SK-N-SH (cell line): ENCODE measurements at regions not wholly inside any gene's neighbourhood (a gene's known extent, or its start where the extent isn't known, plus 50 kb on each side); places are given as distances from the start of the nearest gene placed in this dataset.

Source experiments
- CTCF ChIA-PET: fragments of 300-600, 350-600 bp; formaldehyde crosslinking; extraction: SDS; loops from one replicate; lab custom pipeline; 2021; lab: Yijun Ruan, JAX
- POLR2A ChIA-PET: fragments of 350-600 bp; sonication (Branson Sonifier 250); formaldehyde crosslinking; extraction: SDS; loops from one replicate; lab custom pipeline; 2020; ENCODE audit warnings: antibody characterized with exemption, inconsistent platforms; lab: Yijun Ruan, JAX
- DNase-seq: peaks from one replicate; pipeline ENCODE4 v3.0.0; 2012
- H2AFZ ChIP-seq: fragments of 200-600 bp; sonication (generic); 2 replicates; pipeline ENCODE4 v1.8.1; 2016; ENCODE audit warnings: antibody characterized with exemption, mild to moderate bottlenecking, low read depth
- H3F3A ChIP-seq: fragments of 200-600 bp; sonication (generic); replicated peaks from 2 replicates; pipeline ENCODE3; 2016; ENCODE audit warnings: antibody characterized with exemption, mild to moderate bottlenecking; ENCODE audit not compliant: insufficient read depth
- H3K27ac ChIP-seq, 2 experiments: fragments of 200-500 bp in 1 of 2; fragments of 200-600 bp in 1 of 2; sonication (Bioruptor generic) in 1 of 2; sonication (generic), shearing (Covaris generic) in 1 of 2; 2 replicates each; pipeline versions ENCODE4 v1.5.1 to v1.6.1; 2014 to 2016; ENCODE audit warnings: low read depth in 2 of 2, inconsistent platforms in 1 of 2, low read length in 1 of 2, mild to moderate bottlenecking in 1 of 2, mixed read lengths in 1 of 2
- H3K27me3 ChIP-seq: fragments of 200-600 bp; sonication (generic), shearing (Covaris generic); 2 replicates; pipeline ENCODE4 v1.6.1; 2016; ENCODE audit warnings: mixed run types; ENCODE audit not compliant: insufficient read depth
- H3K36me3 ChIP-seq, 2 experiments: fragments of 200-500 bp in 1 of 2; fragments of 200-600 bp in 1 of 2; sonication (Bioruptor generic) in 1 of 2; sonication (generic) in 1 of 2; replicated peaks in 1 of 2; 2 replicates each; pipeline versions ENCODE3 to v1.5.1; 2014 to 2016; ENCODE audit warnings: low read length in 1 of 2, mild to moderate bottlenecking in 1 of 2; ENCODE audit not compliant: insufficient read depth in 2 of 2, control insufficient read depth in 1 of 2
- H3K4me1 ChIP-seq, 2 experiments: fragments of 200-500 bp in 1 of 2; fragments of 200-600 bp in 1 of 2; sonication (Bioruptor generic) in 1 of 2; sonication (generic), shearing (Covaris generic) in 1 of 2; 2 replicates each; pipeline versions ENCODE4 v1.5.1 to v1.6.1; 2014 to 2016; ENCODE audit warnings: low read depth in 1 of 2, low read length in 1 of 2, mixed run types in 1 of 2; ENCODE audit not compliant: insufficient read depth in 2 of 2, control insufficient read depth in 1 of 2
- H3K4me2 ChIP-seq: fragments of 200-600 bp; sonication (generic), shearing (Covaris generic); 2 replicates; pipeline ENCODE4 v1.6.1; 2017; ENCODE audit warnings: mixed run types
- H3K4me3 ChIP-seq, 2 experiments: fragments of 200-500 bp in 1 of 2; fragments of 200-600 bp in 1 of 2; sonication (Bioruptor generic) in 1 of 2; sonication (generic), shearing (Covaris generic) in 1 of 2; 2 replicates each; pipeline versions ENCODE4 v1.5.1 to v1.8.1; 2014 to 2016; ENCODE audit warnings: low read depth in 2 of 2, inconsistent platforms in 1 of 2, low read length in 1 of 2, mild to moderate bottlenecking in 1 of 2, mixed read lengths in 1 of 2, moderate library complexity in 1 of 2
- H3K79me2 ChIP-seq: fragments of 200-600 bp; sonication (generic); 2 replicates; pipeline ENCODE4 v1.8.1; 2017; ENCODE audit warnings: mild to moderate bottlenecking; ENCODE audit not compliant: insufficient read depth
- H3K9ac ChIP-seq: fragments of 200-600 bp; sonication (generic); 2 replicates; pipeline ENCODE4 v1.6.1; 2017; ENCODE audit warnings: mixed run types
- H3K9me2 ChIP-seq: fragments of 200-600 bp; sonication (generic); 2 replicates; pipeline ENCODE4 v1.6.1; 2017; ENCODE audit warnings: mixed run types
- H3K9me3 ChIP-seq: fragments of 200-600 bp; sonication (generic); 2 replicates; pipeline ENCODE4 v1.6.1; 2017; ENCODE audit warnings: mixed run types, mild to moderate bottlenecking, moderate library complexity
- H4K20me1 ChIP-seq: fragments of 200-600 bp; sonication (generic); 2 replicates; pipeline ENCODE4 v1.6.1; 2017; ENCODE audit warnings: mild to moderate bottlenecking, mixed run types; ENCODE audit not compliant: insufficient read depth
- EZH2phosphoT487 ChIP-seq: fragments of 200-600 bp; sonication (generic); IDR thresholded peaks from 2 replicates; pipeline ENCODE4 v1.6.1; 2017; ENCODE audit warnings: low read depth, mixed run types, mild to moderate bottlenecking, antibody characterized with exemption, moderate library complexity, borderline replicate concordance
- FOSL2 ChIP-seq: IDR thresholded peaks from 2 replicates; pipeline ENCODE4 v1.4.0; 2012; ENCODE audit warnings: low read depth, mild to moderate bottlenecking, moderate library complexity, borderline replicate concordance
- FOXM1 ChIP-seq: IDR thresholded peaks from 2 replicates; pipeline ENCODE4 v1.4.0; 2012; ENCODE audit warnings: low read depth, mild to moderate bottlenecking
- GABPA ChIP-seq: IDR thresholded peaks from 2 replicates; pipeline ENCODE4 v1.4.0; 2012; ENCODE audit warnings: low read depth, mild to moderate bottlenecking
- GATA2 ChIP-seq: sonication (generic); formaldehyde crosslinking; IDR thresholded peaks from 2 replicates; pipeline ENCODE4 v1.5.0; 2020; ENCODE audit warnings: mild to moderate bottlenecking, missing genetic modification reagents
- MEF2A ChIP-seq: IDR thresholded peaks from 2 replicates; pipeline ENCODE4 v1.4.0; 2012; ENCODE audit warnings: low read depth, borderline replicate concordance
- MXI1 ChIP-seq: IDR thresholded peaks from 2 replicates; pipeline ENCODE4 v1.6.1; 2012; ENCODE audit warnings: mild to moderate bottlenecking, low read depth, low read length, improper control_type of control experiment
- NFIC ChIP-seq: IDR thresholded peaks from 2 replicates; pipeline ENCODE4 v1.4.0; 2012; ENCODE audit warnings: borderline replicate concordance
- RAD21 ChIP-seq: IDR thresholded peaks from 2 replicates; pipeline ENCODE4 v1.6.1; 2012; ENCODE audit warnings: mild to moderate bottlenecking, low read length
- RXRA ChIP-seq: IDR thresholded peaks from 2 replicates; pipeline ENCODE4 v1.4.0; 2012; ENCODE audit warnings: low read depth, mild to moderate bottlenecking, borderline replicate concordance
- SIN3A ChIP-seq: IDR thresholded peaks from 2 replicates; pipeline ENCODE4 v1.6.1; 2012; ENCODE audit warnings: low read depth, mild to moderate bottlenecking, low read length, moderate library complexity, borderline replicate concordance
- SMC3 ChIP-seq: IDR thresholded peaks from 2 replicates; pipeline ENCODE4 v1.6.1; 2012; ENCODE audit warnings: low read depth, low read length, improper control_type of control experiment
- TAF1 ChIP-seq: IDR thresholded peaks from 2 replicates; pipeline ENCODE4 v1.6.1; 2012; ENCODE audit warnings: low read depth, mild to moderate bottlenecking, low read length, moderate library complexity, borderline replicate concordance
- TEAD4 ChIP-seq: IDR thresholded peaks from 2 replicates; pipeline ENCODE4 v1.4.0; 2012; ENCODE audit warnings: mild to moderate bottlenecking, borderline replicate concordance; ENCODE audit not compliant: insufficient read depth
- WGBS: methylation state at CpG from one replicate; pipeline ENCODE4 v1.1.6; 2017; ENCODE audit warnings: low lambda C conversion rate; 5-methylcytosine and 5-hydroxymethylcytosine counted together
- TF ChIP-seq, protein P1 (sequence below): fragments of 150-350 bp; IDR thresholded peaks from 2 replicates; pipeline ENCODE4 v1.6.1; 2016; ENCODE audit warnings: mild to moderate bottlenecking, low read depth, low read length
- TF ChIP-seq, protein P2 (sequence below): IDR thresholded peaks from 2 replicates; pipeline ENCODE4 v1.4.0; 2012; ENCODE audit warnings: low read depth, borderline replicate concordance
- TF ChIP-seq, protein P3 (sequence below): IDR thresholded peaks from 2 replicates; pipeline ENCODE4 v1.6.1; 2012; ENCODE audit warnings: mild to moderate bottlenecking, low read depth, low read length, moderate library complexity
- TF ChIP-seq, protein P4 (sequence below): IDR thresholded peaks from 2 replicates; pipeline ENCODE4 v1.4.0; 2012; ENCODE audit warnings: low read depth
- TF ChIP-seq, protein P5 (sequence below): fragments of 150-350 bp; IDR thresholded peaks from 2 replicates; pipeline ENCODE4 v1.6.1; 2017; ENCODE audit warnings: antibody characterized with exemption, low read length, low read depth, borderline replicate concordance

DNA sequence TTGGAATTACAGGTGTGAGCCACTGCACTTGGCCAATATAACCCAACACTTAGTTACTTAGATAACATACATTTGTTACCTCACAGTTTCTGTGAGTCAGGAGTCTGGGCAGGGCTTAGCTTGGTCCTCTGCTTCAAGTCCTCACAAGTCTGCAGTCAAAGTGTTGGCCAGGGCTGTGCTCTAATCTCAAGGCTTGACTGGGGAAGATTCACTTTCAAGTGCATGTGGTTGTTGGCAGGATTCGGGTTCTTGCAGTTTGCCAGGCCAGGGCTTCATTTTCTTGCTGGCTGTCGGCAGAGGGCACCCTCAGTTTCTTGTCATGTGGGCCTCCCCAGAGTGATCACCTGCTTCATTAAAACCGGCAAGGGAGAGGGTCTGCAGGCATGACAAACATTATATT lies 103.7 kb downstream of the SLC4A3 start:
- ChIA-PET CTCF (no interaction called here), POLR2A (no interaction called here)
- Histone ChIP-seq H3K9ac (no peak overlapping the region), H3K4me2 (no peak overlapping the region), H3K9me2 (no peaks in the 10 kb centered on the region), H3K4me3 (no peak overlapping the region), H3K9me3 (no peaks in the 10 kb centered on the region), H3K27me3 (no peaks in the 10 kb centered on the region; the same call in 1 of the 2 replicates), H3K79me2 (no peaks in the 10 kb centered on the region), H4K20me1 (no peaks in the 10 kb centered on the region), H3K27ac (no peak overlapping the region), H3K36me3 (no peaks in the 10 kb centered on the region), H2AFZ (no peak overlapping the region), H3K4me1 (no peaks in the 10 kb centered on the region; a peak in 1 of 4 replicates), H3F3A (no peaks in the 10 kb centered on the region)
- WGBS: 31% methylated on average over 3 of the region's 3 CpGs
- DNase-seq: no peak
- TF ChIP-seq TEAD4 (no peak), SMC3 (no peak), MEF2A (no peak), TAF1 (no peak), GABPA (no peak), EZH2phosphoT487 (no peak), RAD21 (no peak), FOSL2 (no peak)
- TF ChIP-seq, protein P1, sequence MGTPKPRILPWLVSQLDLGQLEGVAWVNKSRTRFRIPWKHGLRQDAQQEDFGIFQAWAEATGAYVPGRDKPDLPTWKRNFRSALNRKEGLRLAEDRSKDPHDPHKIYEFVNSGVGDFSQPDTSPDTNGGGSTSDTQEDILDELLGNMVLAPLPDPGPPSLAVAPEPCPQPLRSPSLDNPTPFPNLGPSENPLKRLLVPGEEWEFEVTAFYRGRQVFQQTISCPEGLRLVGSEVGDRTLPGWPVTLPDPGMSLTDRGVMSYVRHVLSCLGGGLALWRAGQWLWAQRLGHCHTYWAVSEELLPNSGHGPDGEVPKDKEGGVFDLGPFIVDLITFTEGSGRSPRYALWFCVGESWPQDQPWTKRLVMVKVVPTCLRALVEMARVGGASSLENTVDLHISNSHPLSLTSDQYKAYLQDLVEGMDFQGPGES: no peak
- TF ChIP-seq, protein P2, sequence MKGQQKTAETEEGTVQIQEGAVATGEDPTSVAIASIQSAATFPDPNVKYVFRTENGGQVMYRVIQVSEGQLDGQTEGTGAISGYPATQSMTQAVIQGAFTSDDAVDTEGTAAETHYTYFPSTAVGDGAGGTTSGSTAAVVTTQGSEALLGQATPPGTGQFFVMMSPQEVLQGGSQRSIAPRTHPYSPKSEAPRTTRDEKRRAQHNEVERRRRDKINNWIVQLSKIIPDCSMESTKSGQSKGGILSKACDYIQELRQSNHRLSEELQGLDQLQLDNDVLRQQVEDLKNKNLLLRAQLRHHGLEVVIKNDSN: no peak

DNA sequence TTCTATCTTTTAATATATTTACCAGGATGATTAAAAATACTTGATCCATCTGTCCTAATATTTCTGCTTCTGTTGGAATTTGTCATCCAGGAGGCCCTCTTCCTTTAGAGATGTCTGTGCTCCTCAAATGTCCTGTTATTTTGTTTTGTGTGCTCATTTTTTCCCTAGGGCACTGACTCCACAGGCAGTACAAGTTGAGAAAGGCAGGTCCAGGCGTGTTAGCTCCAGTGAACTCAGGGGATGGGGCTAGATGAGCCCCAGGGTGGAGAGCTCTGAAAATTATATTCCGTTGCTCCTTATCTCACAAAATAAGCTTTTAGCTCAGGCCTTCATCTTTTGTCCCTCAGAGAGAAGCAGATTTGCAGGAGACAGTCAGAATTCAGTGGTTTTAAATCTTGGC lies 105.7 kb downstream of the SLC4A3 start:
- Histone ChIP-seq H3K9me2 (no peaks in the 10 kb centered on the region), H3K9me3 (no peaks in the 10 kb centered on the region), H3K9ac (no peak overlapping the region), H3K4me2 (no peak overlapping the region), H3K79me2 (no peaks in the 10 kb centered on the region), H3K4me1 (no peaks in the 10 kb centered on the region; a peak in 1 of 4 replicates), H3K4me3 (no peak overlapping the region), H3K27me3 (no peaks in the 10 kb centered on the region; the same call in 1 of the 2 replicates), H3F3A (no peaks in the 10 kb centered on the region), H3K36me3 (no peaks in the 10 kb centered on the region), H4K20me1 (no peaks in the 10 kb centered on the region), H2AFZ (no peak overlapping the region), H3K27ac (no peak overlapping the region)
- ChIA-PET CTCF (interaction anchor here (1.6 kb wide), 1 partner anchor 104 kb away, joined by 6 read pairs; no protein-coding TSS in a partner anchor), POLR2A (no interaction called here)
- WGBS: 0% methylated on average over 2 of the region's 2 CpGs
- TF ChIP-seq EZH2phosphoT487: no peak
- TF ChIP-seq MEF2A: no peak
- TF ChIP-seq, protein P1: no peak
- TF ChIP-seq FOSL2: no peak
- TF ChIP-seq, protein P3, sequence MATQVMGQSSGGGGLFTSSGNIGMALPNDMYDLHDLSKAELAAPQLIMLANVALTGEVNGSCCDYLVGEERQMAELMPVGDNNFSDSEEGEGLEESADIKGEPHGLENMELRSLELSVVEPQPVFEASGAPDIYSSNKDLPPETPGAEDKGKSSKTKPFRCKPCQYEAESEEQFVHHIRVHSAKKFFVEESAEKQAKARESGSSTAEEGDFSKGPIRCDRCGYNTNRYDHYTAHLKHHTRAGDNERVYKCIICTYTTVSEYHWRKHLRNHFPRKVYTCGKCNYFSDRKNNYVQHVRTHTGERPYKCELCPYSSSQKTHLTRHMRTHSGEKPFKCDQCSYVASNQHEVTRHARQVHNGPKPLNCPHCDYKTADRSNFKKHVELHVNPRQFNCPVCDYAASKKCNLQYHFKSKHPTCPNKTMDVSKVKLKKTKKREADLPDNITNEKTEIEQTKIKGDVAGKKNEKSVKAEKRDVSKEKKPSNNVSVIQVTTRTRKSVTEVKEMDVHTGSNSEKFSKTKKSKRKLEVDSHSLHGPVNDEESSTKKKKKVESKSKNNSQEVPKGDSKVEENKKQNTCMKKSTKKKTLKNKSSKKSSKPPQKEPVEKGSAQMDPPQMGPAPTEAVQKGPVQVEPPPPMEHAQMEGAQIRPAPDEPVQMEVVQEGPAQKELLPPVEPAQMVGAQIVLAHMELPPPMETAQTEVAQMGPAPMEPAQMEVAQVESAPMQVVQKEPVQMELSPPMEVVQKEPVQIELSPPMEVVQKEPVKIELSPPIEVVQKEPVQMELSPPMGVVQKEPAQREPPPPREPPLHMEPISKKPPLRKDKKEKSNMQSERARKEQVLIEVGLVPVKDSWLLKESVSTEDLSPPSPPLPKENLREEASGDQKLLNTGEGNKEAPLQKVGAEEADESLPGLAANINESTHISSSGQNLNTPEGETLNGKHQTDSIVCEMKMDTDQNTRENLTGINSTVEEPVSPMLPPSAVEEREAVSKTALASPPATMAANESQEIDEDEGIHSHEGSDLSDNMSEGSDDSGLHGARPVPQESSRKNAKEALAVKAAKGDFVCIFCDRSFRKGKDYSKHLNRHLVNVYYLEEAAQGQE: no peak
- TF ChIP-seq NFIC: no peak
- no peak for TF ChIP-seq RXRA
- TF ChIP-seq, protein P4, sequence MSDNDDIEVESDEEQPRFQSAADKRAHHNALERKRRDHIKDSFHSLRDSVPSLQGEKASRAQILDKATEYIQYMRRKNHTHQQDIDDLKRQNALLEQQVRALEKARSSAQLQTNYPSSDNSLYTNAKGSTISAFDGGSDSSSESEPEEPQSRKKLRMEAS: no peak
- TF ChIP-seq SMC3: no peak
- TF ChIP-seq MXI1: no peak
- TF ChIP-seq GATA2 (CRISPR knock-in tag): no peak
- TF ChIP-seq FOXM1: no peak
- TF ChIP-seq GABPA: no peak
- no peak for TF ChIP-seq TEAD4
- TF ChIP-seq, protein P5, sequence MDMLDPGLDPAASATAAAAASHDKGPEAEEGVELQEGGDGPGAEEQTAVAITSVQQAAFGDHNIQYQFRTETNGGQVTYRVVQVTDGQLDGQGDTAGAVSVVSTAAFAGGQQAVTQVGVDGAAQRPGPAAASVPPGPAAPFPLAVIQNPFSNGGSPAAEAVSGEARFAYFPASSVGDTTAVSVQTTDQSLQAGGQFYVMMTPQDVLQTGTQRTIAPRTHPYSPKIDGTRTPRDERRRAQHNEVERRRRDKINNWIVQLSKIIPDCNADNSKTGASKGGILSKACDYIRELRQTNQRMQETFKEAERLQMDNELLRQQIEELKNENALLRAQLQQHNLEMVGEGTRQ: no peak
- no peak for TF ChIP-seq SIN3A
- no peak for DNase-seq
